Naive thymus-derived CD4-positive, alpha-beta T cell (primary cell): ENCODE measurements at regions not wholly inside any gene's neighbourhood (a gene's known extent, or its start where the extent isn't known, plus 50 kb on each side); places are given as distances from the start of the nearest gene placed in this dataset.

Source experiments
- ATAC-seq: fragments of 150-1000 bp; cut with Tn5 transposase; 2 replicates; pipeline ENCODE4 v1.10.0; 2021; ENCODE audit warnings: mild to moderate bottlenecking, moderate library complexity
- CTCF ChIA-PET: fragments of 350-600 bp; sonication (Branson Sonifier 250); formaldehyde crosslinking; loops from one replicate; lab custom pipeline; 2021; ENCODE audit warnings: antibody characterized with exemption; lab: Charles Lee
- POLR2A ChIA-PET: fragments of 350-600 bp; sonication (Branson Sonifier 250); formaldehyde crosslinking; loops from one replicate; lab custom pipeline; 2021; ENCODE audit warnings: antibody characterized with exemption, inconsistent platforms; lab: Charles Lee
- DNase-seq, 9 donors: peaks; one replicate each; pipeline versions ENCODE4 v3.0.0 to v3.0.0-alpha.2; 2020 to 2022; ENCODE audit warnings: mixed read lengths in 1 of 9
- H3K27ac ChIP-seq: one replicate; pipeline ENCODE4 v1.7.0; 2013; ENCODE audit warnings: mild to moderate bottlenecking, low read depth, low read length, moderate library complexity
- H3K27me3 ChIP-seq, 2 donors: one replicate each; pipeline ENCODE4 v1.7.0; 2013; ENCODE audit warnings: low read length in 2 of 2, mild to moderate bottlenecking in 2 of 2, moderate library complexity in 2 of 2; ENCODE audit not compliant: control insufficient read depth in 2 of 2, insufficient read depth in 2 of 2
- H3K36me3 ChIP-seq, 3 experiments: 1 replicate in 2 of 3; 2 replicates in 1 of 3; pipeline ENCODE4 v1.7.0; 2013; ENCODE audit warnings: low read length in 3 of 3, mild to moderate bottlenecking in 3 of 3, moderate library complexity in 1 of 3; ENCODE audit not compliant: insufficient read depth in 3 of 3, control insufficient read depth in 2 of 3
- H3K4me1 ChIP-seq, 2 donors: one replicate each; pipeline ENCODE4 v1.7.0; 2013; ENCODE audit warnings: low read length in 2 of 2, mild to moderate bottlenecking in 2 of 2, moderate library complexity in 1 of 2; ENCODE audit not compliant: control insufficient read depth in 2 of 2, insufficient read depth in 2 of 2
- H3K4me3 ChIP-seq: 2 replicates; pipeline ENCODE4 v1.7.0; 2013; ENCODE audit warnings: mild to moderate bottlenecking, low read length
- H3K9me3 ChIP-seq, 3 experiments: 1 replicate in 2 of 3; 2 replicates in 1 of 3; pipeline ENCODE4 v1.7.0; 2013; ENCODE audit warnings: low read length in 3 of 3; ENCODE audit not compliant: control insufficient read depth in 2 of 3
- H3K27ac Mint-ChIP-seq, 9 donors: one replicate each; pipeline ENCODE4 v1.8.0; 2020 to 2022; ENCODE audit warnings: mixed read lengths in 9 of 9, mild to moderate bottlenecking in 8 of 9, moderate library complexity in 5 of 9, inconsistent platforms in 2 of 9
- H3K27me3 Mint-ChIP-seq, 5 donors: one replicate each; pipeline ENCODE4 v1.8.0; 2021 to 2022; ENCODE audit warnings: mixed read lengths in 5 of 5, mild to moderate bottlenecking in 1 of 5
- H3K36me3 Mint-ChIP-seq, 5 donors: one replicate each; pipeline ENCODE4 v1.8.0; 2020 to 2022; ENCODE audit warnings: mixed read lengths in 5 of 5, mild to moderate bottlenecking in 3 of 5, inconsistent platforms in 1 of 5
- H3K4me1 Mint-ChIP-seq, 7 donors: one replicate each; pipeline ENCODE4 v1.8.0; 2020 to 2022; ENCODE audit warnings: mixed read lengths in 7 of 7, mild to moderate bottlenecking in 3 of 7, inconsistent platforms in 1 of 7
- H3K4me3 Mint-ChIP-seq, 10 donors: one replicate each; pipeline ENCODE4 v1.8.0; 2020 to 2022; ENCODE audit warnings: mild to moderate bottlenecking in 10 of 10, mixed read lengths in 10 of 10, moderate library complexity in 6 of 10, inconsistent platforms in 2 of 10
- H3K9me3 Mint-ChIP-seq, 11 donors: one replicate each; pipeline ENCODE4 v1.8.0; 2020 to 2022; ENCODE audit warnings: mixed read lengths in 11 of 11, mild to moderate bottlenecking in 4 of 11, inconsistent platforms in 1 of 11, moderate library complexity in 1 of 11
- intact Hi-C, 2 donors: fragments of 100-400 bp; cut with micrococcal nuclease; formaldehyde crosslinking; loops; one replicate each; pipeline ENCODE4 v1.15.1; 2023

DNA sequence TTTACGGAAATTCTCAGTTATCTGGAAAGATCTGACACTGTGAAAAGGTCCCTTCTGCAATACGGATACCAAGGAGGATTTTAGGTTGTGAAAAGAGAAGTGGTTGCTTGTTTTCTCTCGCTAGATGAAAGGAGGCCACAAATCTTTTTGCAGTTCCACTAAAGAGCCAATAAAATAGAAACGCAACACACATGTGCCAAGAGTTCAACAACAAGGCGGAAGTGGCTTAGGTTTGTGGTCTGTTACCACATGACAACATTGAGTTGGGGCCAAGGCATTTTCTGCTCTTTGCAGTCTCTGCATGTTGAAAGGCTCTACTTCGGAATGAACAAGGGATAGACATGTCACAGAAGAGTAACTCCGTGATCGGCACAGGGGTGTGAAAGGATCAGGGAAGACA, 115.7 kb upstream of the OSR1 start:
- no peaks in the 10 kb centered on the region for H3K9me3 ChIP-seq
- ChIA-PET POLR2A (no interaction called here), CTCF (no interaction called here)
- ATAC-seq (peak; percentile 95), DNase-seq (peak in 8 of 9 donors; percentile 30 to 84 (median 75))
- Mint-ChIP-seq H3K4me1 (peaks cover 11 to 32% (median 25%) of the 10 kb centered on the region in 7 donors), H3K9me3 (peaks cover 0 to 14% (median 3%) of the 10 kb centered on the region in 11 donors), H3K4me3 (peak overlapping the region; percentile 24 to 75 (median 56)), H3K27me3 (peaks cover 33 to 66% (median 43%) of the 10 kb centered on the region in 5 donors), H3K27ac (peak overlapping the region in 7 of 9 donors; percentile 14 to 84 (median 22)), H3K36me3 (peaks cover 0 to 4% (median 0%) of the 10 kb centered on the region in 5 donors)
- H3K27me3 ChIP-seq, result no peaks in the 10 kb centered on the region
- no peaks in the 10 kb centered on the region for H3K36me3 ChIP-seq
- H3K27ac ChIP-seq, result no peak overlapping the region
- peaks cover 8 to 19% of the 10 kb centered on the region in 2 donors for H3K4me1 ChIP-seq
- intact Hi-C loops, result loop anchor here (1.0 to 5.0 kb wide), 5 partner anchors 112 to 917 kb away; partner anchors contain the start of gene RDH14 (in 1 of the 2)
- H3K4me3 ChIP-seq, result no peak overlapping the region

DNA sequence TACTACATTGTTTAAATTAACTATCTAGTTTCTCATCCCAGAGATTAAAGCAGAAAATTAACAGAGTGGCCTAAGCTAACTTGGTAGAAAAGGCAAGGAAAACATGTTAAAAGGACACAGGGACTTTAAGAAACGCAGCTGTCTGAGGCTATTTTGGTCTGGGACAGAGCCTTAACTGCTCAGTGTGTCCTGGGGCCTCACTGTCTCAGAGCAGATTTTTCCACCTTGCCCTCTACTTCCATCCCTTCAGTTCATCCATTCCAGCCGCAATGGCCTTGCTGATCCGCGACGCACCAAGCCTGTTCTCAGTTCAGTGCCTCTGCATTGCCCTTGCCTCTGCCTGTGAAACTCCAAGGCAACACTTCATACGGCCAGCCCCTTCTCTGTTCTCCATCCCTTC, 114.9 kb upstream of the OSR1 start:
- Histone ChIP-seq H3K9me3 (no peaks in the 10 kb centered on the region), H3K4me1 (peaks cover 8 to 19% of the 10 kb centered on the region in 2 donors), H3K4me3 (no peak overlapping the region), H3K27me3 (no peaks in the 10 kb centered on the region), H3K27ac (no peak overlapping the region), H3K36me3 (no peaks in the 10 kb centered on the region)
- ATAC-seq (no peak), DNase-seq (no peak)
- intact Hi-C loops, result loop anchor here (5.0 kb wide), 4 partner anchors 111 to 916 kb away; partner anchors contain the start of gene RDH14 (in 1 of the 2)
- POLR2A ChIA-PET, result no interaction called here
- H3K36me3 Mint-ChIP-seq, result peaks cover 0 to 4% (median 0%) of the 10 kb centered on the region in 5 donors
- peak overlapping the region in 5 of 10 donors; percentile 24 to 75 (median 69) for H3K4me3 Mint-ChIP-seq
- peaks cover 0 to 16% (median 3%) of the 10 kb centered on the region in 11 donors for H3K9me3 Mint-ChIP-seq
- peaks cover 11 to 32% (median 25%) of the 10 kb centered on the region in 7 donors for H3K4me1 Mint-ChIP-seq
- peaks cover 35 to 66% (median 39%) of the 10 kb centered on the region in 5 donors for H3K27me3 Mint-ChIP-seq
- H3K27ac Mint-ChIP-seq, result peak overlapping the region in 1 of 9 donors; percentile 10
- CTCF ChIA-PET, result no interaction called here

DNA sequence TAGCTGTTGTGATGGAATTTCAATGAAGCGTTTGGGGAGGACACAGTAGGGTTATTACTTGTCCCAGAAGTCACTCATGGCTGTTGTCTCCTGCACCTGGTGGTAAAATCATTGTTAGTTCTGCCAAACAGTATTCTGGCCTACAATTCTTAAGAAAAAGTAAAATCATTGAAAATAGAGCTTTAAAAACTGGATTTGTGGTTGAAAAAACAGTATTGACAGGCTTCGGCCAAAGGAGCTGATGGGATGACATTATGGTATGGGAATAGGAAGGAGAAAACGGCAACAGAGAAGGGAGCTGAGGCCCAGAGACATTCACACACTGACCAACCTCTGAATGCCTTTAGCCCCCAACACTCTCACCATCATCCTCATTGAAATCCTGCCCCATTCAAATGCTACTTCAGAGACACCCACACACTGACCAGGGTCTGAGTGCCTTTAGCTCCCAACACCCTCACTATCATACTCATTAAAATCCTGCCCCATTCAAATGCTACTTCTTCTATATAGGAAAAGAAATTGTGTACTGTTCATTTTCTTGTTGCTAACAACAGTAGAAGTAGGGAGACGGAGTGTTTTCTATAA, 114.1 kb upstream of the OSR1 start:
- Mint-ChIP-seq H3K4me3 (peak overlapping the region in 1 of 10 donors; percentile 75), H3K27me3 (peaks cover 35 to 61% (median 37%) of the 10 kb centered on the region in 5 donors), H3K4me1 (peaks cover 11 to 32% (median 25%) of the 10 kb centered on the region in 7 donors), H3K9me3 (peaks cover 0 to 15% (median 3%) of the 10 kb centered on the region in 11 donors), H3K27ac (no peak overlapping the region), H3K36me3 (peaks cover 0 to 4% (median 0%) of the 10 kb centered on the region in 5 donors)
- Histone ChIP-seq H3K27me3 (no peaks in the 10 kb centered on the region), H3K27ac (no peak overlapping the region), H3K4me1 (peaks cover 8 to 19% of the 10 kb centered on the region in 2 donors), H3K4me3 (no peak overlapping the region), H3K36me3 (no peaks in the 10 kb centered on the region), H3K9me3 (no peaks in the 10 kb centered on the region)
- intact Hi-C loops, result loop anchor here (5.0 kb wide), 4 partner anchors 110 to 915 kb away; partner anchors contain the start of gene RDH14 (in 1 of the 2)
- ChIA-PET POLR2A (no interaction called here), CTCF (no interaction called here)
- DNase-seq (no peak), ATAC-seq (no peak)

DNA sequence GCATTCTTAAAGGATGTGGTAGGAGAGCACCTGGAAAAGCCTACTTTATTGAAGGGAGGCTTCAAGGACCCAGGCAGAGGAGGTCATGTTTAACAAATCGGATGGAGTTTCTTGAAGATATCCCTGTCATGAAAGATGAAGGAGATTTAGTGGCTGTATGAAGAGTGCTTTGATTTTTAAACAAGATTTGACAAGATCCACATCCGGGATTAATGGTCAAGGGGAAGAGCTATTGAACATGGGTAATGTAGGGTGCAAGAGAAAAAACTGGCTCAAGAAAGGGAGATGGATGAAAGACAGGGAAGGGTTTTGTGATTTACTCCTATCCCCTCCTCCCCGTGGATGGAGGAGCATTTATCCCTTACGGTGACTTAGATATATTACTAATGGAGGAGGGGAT, 113.1 kb upstream of the OSR1 start:
- no peaks in the 10 kb centered on the region for H3K36me3 ChIP-seq
- H3K27ac Mint-ChIP-seq, result no peak overlapping the region
- intact Hi-C loops, result loop anchor here (5.0 kb wide), 4 partner anchors 109 to 914 kb away; partner anchors contain the start of gene RDH14 (in 1 of the 2)
- H3K4me3 ChIP-seq, result no peak overlapping the region
- no peaks in the 10 kb centered on the region for H3K9me3 ChIP-seq
- ATAC-seq (no peak), DNase-seq (no peak)
- H3K4me1 Mint-ChIP-seq, result peaks cover 11 to 32% (median 25%) of the 10 kb centered on the region in 7 donors
- peaks cover 0 to 4% (median 0%) of the 10 kb centered on the region in 5 donors for H3K36me3 Mint-ChIP-seq
- H3K4me3 Mint-ChIP-seq, result no peak overlapping the region
- H3K27me3 Mint-ChIP-seq, result peaks cover 32 to 52% (median 35%) of the 10 kb centered on the region in 5 donors
- H3K4me1 ChIP-seq, result peaks cover 8 to 19% of the 10 kb centered on the region in 2 donors
- ChIA-PET CTCF (no interaction called here), POLR2A (no interaction called here)
- H3K27ac ChIP-seq, result no peak overlapping the region
- peaks cover 0 to 15% (median 5%) of the 10 kb centered on the region in 11 donors for H3K9me3 Mint-ChIP-seq
- no peaks in the 10 kb centered on the region for H3K27me3 ChIP-seq

DNA sequence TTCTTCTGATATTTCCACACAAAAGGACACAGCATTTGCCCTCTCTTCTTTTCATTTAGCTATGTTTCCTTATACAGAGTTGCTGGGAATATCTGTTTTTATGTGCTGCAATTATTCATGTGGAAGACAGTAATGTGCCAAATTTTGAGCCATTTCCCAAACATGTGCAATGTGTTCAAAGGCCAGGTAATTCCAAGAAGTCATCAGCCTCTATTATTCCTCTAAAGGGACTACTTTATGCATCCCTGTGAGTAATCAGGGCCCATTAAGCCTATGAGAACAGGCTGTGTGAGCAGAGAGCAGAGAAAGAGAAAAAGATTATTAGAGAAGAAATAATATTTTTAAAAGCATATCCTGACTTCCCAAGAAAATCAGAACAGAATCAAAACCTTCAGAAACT, 107.6 kb upstream of the OSR1 start:
- no peak overlapping the region for H3K4me3 Mint-ChIP-seq
- Histone ChIP-seq H3K36me3 (no peaks in the 10 kb centered on the region), H3K4me3 (no peak overlapping the region), H3K9me3 (no peaks in the 10 kb centered on the region), H3K27ac (no peak overlapping the region), H3K27me3 (no peaks in the 10 kb centered on the region), H3K4me1 (no peaks in the 10 kb centered on the region)
- ATAC-seq (no peak), DNase-seq (no peak)
- peaks cover 0 to 1% (median 0%) of the 10 kb centered on the region in 7 donors for H3K4me1 Mint-ChIP-seq
- H3K9me3 Mint-ChIP-seq, result peaks cover 0 to 17% (median 6%) of the 10 kb centered on the region in 11 donors
- ChIA-PET CTCF (no interaction called here), POLR2A (no interaction called here)
- intact Hi-C loops, result no loop called here
- H3K27me3 Mint-ChIP-seq, result peaks cover 2 to 29% (median 15%) of the 10 kb centered on the region in 5 donors
- H3K27ac Mint-ChIP-seq, result no peak overlapping the region
- peaks cover 0 to 14% (median 0%) of the 10 kb centered on the region in 5 donors for H3K36me3 Mint-ChIP-seq

DNA sequence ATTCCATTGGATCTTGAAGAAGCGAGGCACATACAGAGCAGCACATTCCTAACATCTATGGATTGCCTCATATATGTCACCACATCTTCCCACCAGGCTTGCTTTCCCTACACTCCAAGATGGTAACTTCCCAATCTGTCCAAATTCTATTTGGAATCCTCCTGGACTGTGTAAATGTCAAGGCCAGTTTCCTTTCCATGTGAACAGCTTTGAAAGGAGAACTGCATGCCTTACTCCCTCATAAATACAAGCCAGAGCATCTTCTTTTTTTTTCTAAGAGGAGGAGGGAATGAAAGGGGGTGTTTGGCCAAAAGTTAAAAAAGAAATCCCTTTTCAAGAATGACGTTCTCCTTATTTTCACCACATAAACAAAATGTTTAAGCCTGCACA, 103.8 kb upstream of the OSR1 start:
- H3K27me3 ChIP-seq, result no peaks in the 10 kb centered on the region
- H3K36me3 ChIP-seq, result no peaks in the 10 kb centered on the region
- intact Hi-C loops, result no loop called here
- no peaks in the 10 kb centered on the region for H3K9me3 ChIP-seq
- Mint-ChIP-seq H3K27ac (no peak overlapping the region), H3K9me3 (peaks cover 0 to 17% (median 4%) of the 10 kb centered on the region in 11 donors), H3K36me3 (peaks cover 0 to 10% (median 0%) of the 10 kb centered on the region in 5 donors), H3K4me3 (no peak overlapping the region), H3K4me1 (peaks cover 0 to under 1% (median 0%) of the 10 kb centered on the region in 7 donors), H3K27me3 (peaks cover 3 to 16% (median 8%) of the 10 kb centered on the region in 5 donors)
- ChIA-PET POLR2A (interaction anchor here (0.7 kb wide), 1 partner anchor 1100 kb away, joined by 3 read pairs; no protein-coding TSS in a partner anchor), CTCF (no interaction called here)
- no peak for ATAC-seq
- no peak overlapping the region for H3K27ac ChIP-seq
- DNase-seq, result no peak
- no peaks in the 10 kb centered on the region for H3K4me1 ChIP-seq
- no peak overlapping the region for H3K4me3 ChIP-seq
